Colon (tissue), 2 donors: ENCODE measurements at regions not wholly inside any gene's neighbourhood (a gene's known extent, or its start where the extent isn't known, plus 50 kb on each side); places are given as distances from the start of the nearest gene placed in this dataset.
"Not testable (repeated sequence)": the region's sequence is repeated elsewhere in the genome, so short reads cannot be mapped to it uniquely, and the experiment has no call there.

Experiments
- FAIRE-seq: peaks from 2 replicates; lab custom pipeline; 2012; peaks lifted over from hg19 to GRCh38; lab: Jason Lieb, UNC
- donor health status: control.
- donor health status: control.

DNA sequence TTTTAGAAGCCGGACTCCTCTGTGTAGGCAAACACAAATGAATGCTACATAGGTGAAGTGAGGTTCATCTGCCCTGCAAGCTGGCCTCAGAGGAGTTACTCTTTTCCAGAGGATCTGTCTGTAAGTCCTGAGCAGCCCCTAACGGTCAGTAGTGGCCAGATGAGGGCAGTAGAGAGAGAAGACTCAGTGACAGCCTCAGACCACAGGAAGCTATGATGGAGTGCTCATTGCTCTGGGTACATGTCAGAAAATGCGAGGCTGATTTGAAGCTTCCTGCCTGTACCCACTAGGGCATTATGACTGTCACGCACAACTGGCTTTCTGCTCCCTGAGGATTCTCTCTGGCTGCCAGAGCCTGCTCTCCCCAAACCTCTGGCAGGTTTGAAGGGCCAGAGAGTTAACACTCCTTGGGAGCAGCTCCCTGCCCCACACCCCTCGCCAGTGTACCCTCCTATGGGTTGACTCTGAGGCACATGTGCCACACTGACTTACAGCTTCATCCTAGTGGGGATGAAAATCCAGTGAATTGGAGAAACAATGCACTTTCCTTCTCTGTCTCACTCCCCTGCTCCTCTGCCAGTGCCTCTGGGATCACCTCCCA is 141.5 kb downstream of the GABRG2 start:
- no peak for FAIRE-seq

DNA sequence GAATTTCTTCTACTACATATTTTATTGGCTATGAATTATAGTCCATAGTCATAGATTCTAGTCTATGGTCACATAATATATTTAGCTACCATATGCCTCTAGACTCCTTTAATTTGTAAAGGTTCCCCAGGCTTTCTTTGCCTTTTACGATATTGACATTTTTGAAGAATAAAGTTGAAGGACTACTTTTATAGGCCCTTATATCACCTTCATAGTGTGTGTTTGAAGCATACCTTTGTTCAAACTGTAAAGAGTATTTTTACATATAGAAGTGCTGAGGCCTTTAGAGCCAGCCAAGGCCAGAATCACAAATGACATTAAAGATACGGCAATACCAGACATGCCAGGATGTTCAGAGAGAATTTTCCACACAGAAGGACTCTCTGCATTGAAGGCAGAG is 147.0 kb downstream of the GABRG2 start:
- no peak for FAIRE-seq

DNA sequence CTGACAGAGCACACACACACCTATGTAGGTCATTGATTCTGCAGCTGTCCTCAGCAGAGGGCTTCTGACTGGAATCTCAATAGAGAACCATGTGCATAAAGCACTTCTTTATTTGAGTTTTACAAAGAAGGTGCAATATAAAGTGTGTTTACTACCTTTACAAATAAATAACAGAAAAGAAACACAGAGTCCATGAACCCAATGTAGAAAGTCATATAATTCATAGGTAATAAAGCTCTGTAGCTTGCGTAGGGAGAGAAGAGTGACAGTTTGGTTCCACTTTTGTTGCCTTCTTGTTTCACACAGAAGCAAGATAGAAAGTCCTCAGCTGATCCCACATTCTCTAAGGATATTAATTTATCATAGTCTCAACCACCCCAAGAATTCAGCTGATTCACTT is 149.5 kb downstream of the GABRG2 start:
- FAIRE-seq: no peak

DNA sequence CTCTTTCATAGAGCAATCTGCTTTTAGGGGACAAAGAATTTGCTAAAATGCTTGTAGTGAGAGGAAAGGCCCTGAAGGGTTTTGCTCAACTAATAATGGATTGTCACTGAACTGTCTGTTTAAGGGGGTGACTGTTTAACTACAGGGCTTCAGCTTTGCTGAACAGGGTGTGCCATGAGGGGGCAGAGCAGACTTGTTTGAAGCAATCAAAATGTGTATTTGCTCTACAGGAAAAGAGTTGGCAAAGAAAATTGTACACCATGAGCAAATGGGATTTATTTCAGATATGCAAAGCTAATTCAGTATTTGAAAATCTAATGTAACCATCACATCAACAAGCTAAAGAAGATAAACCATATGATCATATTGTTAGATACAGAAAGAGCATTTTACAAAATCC is 154.3 kb downstream of the GABRG2 start:
- no peak for FAIRE-seq

DNA sequence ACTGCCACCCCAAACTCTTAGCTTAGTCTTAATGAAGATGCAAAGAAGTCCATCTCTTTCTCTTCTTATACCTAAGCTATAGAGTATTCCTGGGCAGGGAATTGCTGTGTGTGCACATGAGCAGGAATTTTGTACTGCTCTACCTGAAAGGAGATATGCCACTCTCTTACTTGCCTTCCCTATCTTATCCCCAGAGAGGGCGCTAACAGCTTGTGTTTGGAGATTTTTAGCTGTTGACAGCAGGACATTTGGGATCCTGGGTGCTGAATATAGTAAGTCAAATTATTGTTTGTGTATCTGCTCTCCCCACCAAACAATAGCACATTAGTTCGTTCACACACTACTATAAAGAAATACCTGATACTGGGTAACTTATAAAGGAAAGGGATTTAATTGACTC is 159.5 kb downstream of the GABRG2 start:
- no peak for FAIRE-seq

DNA sequence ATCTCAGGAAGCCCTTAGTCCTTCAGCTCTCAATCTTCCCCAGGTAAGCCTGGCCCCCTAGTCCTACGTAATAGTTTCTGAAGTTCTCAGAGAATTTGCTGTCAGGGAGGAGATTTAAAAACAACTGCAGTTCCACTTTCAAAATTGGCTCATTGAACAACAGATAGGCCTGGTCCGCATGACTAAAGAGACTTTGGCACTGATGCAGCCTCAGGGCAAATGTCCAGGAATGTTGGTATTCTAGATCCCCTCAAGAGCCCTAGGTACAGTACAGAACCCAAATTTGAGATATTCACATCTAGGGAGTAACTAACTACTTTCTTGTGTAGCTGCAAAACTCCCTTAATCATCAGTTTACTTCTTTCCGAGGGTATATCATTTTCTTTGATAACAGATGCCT is 162.8 kb downstream of the GABRG2 start:
- no peak for FAIRE-seq

DNA sequence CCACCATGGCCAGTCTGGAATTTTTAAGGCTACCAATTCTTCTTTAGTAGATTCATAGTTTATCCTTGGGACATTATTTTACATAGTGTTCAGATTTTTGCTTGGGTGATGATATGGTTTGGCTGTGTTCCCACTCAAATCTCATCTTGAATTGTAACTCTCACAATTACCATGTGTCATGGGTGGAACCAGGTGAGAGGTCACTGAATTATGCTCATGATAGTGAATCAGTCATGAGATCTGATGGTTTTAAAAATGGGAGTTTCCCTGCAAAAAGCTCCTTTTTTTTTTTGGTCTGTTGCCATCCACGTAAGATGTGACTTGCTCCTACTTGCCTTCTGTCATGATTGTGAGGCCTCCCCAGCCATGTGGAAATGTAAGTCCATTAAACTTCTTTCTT is 163.9 kb downstream of the GABRG2 start:
- FAIRE-seq: no peak

DNA sequence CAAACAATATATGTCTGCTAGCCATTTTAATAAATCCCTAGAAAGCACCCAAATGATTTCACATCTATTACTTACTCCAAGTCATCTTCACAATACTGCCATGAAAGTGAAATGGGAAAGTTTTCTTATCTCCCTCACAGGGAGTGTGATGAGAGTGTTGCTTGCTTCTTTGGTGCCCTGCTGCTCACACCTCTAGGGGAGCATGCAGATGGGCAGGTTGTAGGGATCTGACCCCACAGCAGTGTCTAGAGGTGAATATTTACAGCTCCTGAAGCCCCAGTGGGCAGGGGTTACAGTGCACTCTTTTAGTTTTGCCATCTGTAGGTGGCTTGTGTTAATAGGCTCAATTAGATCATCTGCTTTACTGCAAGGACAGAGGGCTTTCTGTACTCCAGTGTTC is 173.2 kb downstream of the GABRG2 start:
- no peak for FAIRE-seq

DNA sequence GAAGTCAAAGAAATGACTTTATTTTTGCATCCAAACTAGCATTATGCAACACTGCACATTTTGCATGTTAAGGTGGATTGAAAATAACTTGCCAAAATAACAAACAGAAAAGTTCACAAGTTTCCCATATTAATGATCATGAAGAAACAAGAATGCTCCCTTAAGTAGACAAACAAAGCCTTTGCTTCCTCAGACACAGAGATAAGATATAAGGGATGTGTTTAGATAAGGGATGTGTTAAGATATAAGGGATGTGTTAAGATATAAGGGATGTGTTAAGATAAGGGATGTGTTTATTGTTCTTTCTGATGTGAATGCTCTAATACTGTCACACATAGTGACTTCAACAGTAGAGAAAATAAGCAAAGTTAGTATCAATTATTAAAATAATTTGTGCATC is 174.8 kb downstream of the GABRG2 start:
- no peak for FAIRE-seq

DNA sequence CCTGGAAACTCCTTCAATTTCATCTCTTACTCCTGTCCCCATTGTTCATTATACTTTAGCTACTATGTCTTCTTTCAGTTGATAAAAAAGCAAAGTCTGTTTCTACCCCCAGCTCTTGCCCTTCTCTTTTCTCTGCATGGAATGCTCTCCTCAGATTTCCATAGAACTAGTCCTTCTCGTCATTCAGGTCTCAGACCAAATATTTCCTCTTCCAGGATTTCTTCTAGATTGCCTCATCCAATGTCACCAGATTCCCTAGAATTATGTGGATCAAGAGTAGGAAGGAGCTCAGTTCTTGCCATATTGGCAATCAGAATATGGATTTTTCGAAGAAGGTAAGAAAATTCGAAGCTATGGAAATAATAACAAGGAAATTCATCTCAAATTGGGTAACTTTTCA is 176.1 kb downstream of the GABRG2 start:
- no peak for FAIRE-seq

DNA sequence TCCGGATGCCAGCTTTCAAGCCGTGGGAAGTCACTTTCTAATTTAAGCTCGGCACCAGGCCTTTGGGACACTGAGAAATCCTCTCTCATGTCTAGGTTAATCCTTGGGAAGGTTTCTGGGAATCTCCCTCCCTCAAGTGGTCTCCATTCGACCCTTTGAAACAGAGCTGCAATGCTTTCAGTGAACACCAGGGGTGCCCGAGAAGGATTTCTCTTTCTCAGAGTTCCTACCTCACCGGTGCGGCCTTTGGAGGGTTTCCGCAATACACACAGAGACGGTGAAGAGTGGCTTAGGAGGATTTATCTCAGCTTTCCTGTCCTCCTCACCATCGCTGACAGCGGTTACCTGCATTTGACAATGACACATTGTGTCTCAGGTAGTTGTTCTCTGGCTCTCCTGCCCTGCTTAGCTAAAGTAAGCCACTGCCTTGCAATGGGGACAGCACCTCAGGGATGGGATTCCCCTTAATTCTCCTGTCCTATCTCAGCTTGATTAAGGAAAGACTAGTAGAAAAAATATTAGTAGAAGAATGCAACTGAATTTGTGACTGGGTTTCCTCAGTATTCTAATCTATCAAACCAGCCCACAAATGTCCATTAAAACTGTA is 180.6 kb downstream of the GABRG2 start:
- no peak for FAIRE-seq

DNA sequence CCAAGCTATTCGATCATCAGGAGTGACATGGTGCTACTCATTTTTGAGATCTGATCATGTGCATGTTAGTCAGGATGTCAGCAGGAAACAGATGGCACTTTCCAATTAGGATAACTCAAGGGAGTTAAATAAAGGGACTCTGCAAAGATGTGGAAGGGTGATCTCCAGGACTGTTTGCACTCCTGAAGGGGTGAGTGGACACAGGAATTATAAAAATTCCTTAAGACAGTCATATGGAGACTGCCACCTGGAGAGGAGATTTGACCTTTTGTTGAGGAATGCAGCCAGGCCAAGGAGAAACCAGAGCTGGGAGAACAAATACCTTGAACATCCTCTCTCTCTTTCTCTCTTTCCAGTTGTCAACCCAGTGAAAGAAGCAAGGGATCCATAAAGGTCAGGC is 189.1 kb downstream of the GABRG2 start:
- no peak for FAIRE-seq

DNA sequence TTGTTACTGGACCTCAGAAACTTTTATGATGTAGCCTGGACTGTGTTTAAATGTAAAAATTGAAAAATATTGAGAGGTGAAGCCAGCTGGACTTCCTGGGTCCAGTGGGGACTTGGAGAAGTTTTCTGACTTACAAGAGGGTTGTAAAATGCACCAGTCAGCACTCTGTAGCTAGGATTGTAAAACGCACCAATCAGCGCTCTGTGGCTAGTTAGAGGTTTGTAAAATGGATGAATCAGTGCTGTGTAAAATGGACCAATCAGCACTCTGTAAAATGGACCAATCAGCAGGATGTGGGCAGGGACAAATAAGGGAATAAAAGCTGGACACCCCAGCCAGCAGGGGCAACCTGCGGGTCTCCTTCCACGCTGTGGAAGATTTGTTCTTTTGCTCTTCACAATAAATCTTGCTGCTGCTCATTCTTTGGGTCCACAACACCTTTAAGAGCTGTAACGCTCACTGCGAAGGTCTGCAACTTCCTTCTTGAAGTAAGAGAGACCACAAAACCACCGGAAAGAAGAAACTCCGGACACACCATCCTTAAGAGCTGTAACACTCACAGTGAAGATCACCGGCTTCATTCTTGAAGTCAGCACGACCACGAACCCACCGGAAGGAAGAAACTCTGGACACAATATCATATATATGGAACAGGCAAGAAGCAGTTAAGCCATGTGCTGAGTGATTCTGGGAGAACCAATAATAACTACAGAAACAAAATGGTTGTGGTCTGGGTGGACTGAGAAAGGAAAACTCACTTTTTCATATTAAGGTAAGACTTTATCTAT is 201.3 kb downstream of the GABRG2 start:
- FAIRE-seq: no peak

DNA sequence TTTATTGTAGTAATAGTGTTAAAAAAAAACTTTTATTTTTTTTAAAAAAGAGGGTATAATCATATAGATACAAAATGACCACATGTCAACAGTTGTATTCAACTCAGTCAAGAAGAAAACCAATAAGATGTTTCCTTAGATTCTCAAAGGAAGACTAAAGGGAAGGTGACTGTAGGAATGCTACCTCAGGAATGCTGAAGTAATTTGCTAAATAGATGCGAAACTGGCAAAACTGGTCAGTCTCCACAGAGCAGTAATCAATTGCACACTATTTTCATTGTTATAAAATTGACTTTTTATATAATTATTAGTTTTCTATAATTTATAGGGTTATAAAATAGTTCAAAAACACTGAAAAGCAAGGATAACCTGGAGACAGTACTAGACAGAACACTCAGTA is 204.8 kb downstream of the GABRG2 start:
- FAIRE-seq: no peak

DNA sequence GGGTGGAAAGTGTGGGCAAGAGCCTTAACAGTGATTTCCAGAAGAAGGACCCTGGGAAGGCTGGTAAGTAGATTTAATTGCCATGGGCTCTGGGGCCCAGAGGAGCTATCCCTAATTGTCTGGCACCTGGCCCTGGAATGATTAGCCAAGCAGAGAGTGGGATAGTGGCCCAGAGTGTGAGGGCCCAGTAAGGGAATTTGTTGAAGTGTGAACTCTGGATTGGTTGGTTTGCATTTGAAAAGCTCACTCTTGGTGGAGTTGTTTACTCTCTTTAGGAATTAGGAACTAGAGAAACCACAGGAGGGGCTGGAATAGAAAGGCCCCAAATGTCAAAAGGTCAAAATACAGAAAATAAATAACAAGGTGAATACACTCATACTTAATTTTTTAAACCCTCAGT is 207.1 kb downstream of the GABRG2 start:
- no peak for FAIRE-seq

DNA sequence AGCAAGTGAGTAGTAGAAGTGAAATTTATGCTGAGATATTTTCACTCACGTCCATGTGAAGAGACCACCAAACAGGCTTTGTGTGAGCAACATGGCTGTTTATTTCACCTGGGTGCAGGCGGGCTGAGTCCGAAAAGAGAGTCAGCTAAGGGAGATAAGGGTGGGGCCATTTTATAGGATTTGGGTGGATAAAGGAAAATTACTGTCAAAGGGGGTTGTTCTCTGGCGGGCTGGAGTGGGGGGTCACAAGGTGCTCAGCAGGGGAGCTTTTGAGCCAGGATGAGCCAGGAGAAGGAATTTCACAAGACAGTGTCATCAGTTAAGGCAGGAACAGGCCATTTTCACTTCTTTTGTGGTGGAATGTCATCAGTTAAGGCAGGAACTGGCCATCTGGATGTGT is 207.8 kb downstream of the GABRG2 start:
- FAIRE-seq: not testable (repeated sequence)

DNA sequence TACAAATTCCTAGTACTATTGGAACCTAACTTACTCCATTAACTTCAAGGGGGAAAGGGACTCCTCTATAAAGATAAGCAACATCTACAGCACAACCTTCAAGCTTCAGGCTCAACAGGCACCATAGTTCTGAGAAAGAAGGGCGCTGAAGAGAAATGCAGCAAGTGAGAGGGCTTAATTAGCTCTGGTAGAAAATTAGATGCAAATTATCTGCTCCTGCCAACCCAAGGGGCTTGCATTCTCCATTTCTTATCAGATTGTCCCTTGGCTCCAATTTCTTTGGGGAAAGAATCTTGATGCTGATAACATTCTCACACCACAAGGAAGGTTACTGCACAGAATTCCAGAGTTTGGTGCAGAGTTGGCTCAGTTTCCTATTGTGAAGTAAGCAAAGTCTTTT is 214.6 kb downstream of the GABRG2 start:
- FAIRE-seq: no peak

DNA sequence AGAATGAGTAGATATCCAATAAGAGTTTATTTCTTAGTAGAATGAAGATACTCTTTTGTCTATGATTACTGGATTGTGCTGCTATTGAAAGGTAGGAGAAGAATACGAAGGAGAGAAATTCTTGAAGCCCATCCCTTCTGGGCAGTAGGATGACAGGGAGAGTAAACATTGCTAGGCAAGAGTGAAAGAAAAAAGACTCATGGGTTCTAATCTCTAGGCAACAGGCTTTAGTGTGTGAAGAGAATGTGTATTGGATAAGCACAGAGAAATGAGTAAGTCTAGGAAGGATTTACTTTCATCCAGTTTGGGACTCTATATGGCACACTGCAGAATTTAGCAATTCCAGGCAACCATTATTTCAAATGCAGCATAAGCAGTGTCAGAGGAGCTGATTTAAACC is 216.0 kb downstream of the GABRG2 start:
- FAIRE-seq: no peak

DNA sequence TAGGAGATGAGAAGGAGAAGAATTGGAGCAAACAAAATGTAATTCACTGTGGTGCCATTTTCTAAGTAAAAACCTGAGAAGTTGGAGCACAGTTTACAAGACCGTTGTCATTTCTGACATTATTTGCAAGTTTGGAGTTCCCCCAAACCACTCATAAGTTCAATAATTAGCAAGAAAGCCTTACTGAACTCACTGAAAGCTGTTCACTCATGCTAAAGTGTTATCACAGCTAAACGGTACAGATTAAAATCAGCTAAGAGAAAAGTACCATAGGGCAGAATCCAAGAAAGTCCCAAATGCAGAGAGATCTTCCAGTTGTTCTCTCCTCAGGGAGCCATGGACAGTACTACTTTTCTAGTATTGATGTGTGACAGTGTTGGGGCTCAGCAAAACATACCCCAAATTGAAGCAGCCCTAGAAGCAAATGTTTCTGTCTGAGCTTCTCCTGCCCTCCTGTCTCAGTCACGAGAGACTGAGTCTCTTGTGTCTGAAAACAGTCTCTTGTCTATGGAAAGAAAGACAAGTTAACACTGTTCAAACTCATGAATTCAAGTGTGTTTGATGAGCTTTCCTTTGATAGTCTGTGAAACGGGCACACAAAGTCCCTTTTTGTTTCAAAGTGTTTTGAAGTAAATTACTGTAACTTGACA is 221.2 kb downstream of the GABRG2 start:
- no peak for FAIRE-seq

DNA sequence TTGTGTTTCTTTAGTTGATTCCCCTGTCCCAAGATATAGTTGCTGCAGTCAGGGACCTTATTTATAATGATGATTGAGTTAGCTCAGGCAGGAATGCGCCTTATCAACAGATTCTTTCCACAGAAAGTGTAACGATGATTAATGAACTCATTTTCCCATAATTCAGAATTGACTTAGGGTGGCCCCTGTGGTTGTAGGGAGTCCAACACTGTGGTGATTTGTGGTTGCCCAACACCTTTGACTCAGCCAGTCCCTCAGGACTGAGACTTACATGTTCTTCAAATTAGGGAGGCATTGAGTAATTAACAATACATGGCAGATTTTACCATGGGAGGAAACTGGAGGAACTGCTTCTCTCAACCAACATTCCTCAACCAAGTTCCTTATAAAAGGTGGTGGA is 221.9 kb downstream of the GABRG2 start:
- FAIRE-seq: no peak

DNA sequence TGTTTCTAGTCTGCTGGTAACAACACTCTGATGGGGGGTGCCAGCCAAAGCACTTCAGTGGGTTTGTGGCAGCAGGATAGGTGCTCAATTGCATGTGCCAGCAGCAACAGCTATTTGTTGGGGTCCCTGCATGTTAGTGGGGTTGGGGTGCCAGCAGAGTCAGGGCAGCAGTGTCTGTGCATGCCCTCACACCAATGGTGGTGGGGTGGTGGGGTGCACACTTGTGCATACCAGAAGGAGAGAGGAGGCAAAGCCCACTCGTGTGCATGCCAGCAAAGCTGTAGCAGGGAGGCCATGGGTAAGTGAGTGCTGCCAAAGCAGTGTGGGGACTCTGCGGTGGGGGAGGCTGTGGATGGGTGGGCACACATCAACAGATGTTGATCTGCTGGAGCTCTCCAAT is 232.2 kb downstream of the GABRG2 start:
- FAIRE-seq: no peak

DNA sequence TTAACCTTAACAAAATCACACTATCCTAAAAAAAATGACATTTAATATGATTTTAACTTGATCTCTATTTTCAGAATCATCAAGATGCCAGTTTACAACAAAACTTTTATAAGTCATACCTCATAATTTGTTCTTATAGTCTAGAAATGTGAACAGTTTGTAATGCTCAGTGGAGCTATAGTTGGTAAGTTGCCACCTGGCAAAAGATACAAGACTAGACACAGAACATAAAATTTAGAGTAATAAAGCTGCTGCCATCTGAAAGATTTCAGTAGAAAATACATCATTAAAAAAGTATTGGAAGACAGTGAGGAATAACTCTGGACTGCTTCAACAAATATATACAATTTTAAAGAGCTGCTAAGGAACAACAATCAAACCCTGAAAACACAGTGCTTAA is 233.8 kb downstream of the GABRG2 start:
- no peak for FAIRE-seq

DNA sequence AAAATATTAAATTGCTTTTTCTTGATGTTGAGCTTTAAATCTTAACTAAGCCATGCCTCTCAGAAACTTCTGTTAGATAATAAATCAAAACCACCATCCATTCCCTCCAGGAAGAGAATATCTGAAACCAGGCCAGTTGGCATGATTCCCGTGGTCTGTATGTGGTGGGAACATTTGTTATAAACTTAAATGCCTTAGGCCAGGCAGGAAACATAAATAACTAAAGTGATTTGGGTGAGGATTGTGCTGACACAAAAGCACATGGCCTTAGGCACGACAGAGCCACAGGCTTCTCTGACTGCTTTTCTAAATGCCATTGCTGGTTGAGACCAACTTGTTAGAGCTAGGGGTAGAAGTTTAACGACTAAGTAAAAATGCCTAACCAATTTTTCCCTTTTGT is 255.9 kb downstream of the GABRG2 start:
- FAIRE-seq: no peak
